GM12891 (cell line): ENCODE measurements at regions not wholly inside any gene's neighbourhood (a gene's known extent, or its start where the extent isn't known, plus 50 kb on each side); places are given as distances from the start of the nearest gene placed in this dataset.

ENCODE experiments used
- POLR2A ChIP-seq: IDR thresholded peaks from 2 replicates; pipeline ENCODE4 v1.6.1; 2011; ENCODE audit warnings: low read depth, low read length, control low read depth
- SPI1 ChIP-seq: IDR thresholded peaks from 2 replicates; pipeline ENCODE4 v1.6.1; 2011; ENCODE audit warnings: low read depth, low read length, control low read depth

DNA sequence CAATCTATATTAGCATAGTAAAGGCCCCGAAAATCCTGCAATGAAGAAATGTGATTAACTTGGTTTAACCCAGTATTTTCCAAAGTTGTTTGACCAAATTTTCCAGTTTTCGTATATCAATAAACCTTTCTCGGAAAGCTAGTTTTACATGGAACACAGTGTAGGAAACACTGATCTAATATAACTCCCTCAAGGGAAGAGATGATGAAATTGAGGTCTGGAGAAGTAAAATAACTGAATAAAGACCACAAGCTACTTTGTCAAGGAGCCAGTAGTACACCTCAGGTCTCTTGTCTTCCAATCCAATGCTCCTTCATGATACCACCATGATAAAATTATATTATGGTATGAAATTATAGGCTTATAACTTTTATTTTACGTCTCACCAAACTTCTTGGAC lies 118.1 kb upstream of the TARS1 start:
- TF ChIP-seq SPI1 = no peak
- TF ChIP-seq POLR2A = no peak
